GM18499 (cell line): ENCODE measurements at regions not wholly inside any gene's neighbourhood (a gene's known extent, or its start where the extent isn't known, plus 50 kb on each side); places are given as distances from the start of the nearest gene placed in this dataset.

Experiments used
- ATAC-seq: cut with Tn5 transposase; IDR thresholded peaks from one replicate; pipeline ENCODE4 v1.9.1; 2021; ENCODE audit warnings: moderate number of reproducible peaks; ENCODE audit not compliant: insufficient read depth, unreplicated experiment

GRCh38 chr4:60506061-60506460 lies 694.1 kb upstream of the ADGRL3 start:
- no peak for ATAC-seq

- ATAC-seq: no peak
Observed at GRCh38 chr4:60522265-60522664, 677.9 kb upstream of the ADGRL3 start.

DNA sequence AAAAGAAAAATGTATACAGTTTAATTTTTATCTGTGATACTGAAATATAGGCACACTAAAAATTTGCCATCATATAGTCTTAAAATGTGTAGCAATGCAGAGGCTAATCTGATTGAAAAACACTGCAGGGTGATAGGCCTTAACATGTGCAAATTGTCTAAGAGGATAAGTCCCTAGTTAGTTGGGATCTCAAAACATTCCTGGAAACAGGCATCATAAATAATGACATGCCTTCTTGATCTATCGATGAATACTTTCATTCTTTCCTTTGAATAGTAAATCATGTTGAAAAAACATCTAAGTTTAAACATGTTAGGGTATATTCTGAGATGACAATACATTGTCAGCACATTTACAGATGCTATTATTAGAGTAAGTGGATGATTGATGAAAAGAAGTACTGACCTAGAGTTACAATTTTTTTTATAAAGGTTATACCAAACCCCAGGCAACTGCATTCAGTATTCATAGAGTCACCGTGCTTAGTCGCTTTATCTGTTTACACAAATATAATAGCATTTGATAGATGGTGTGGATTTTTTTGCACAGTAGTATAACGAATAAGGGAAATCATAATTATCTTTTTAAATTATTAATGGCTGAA lies 668.2 kb upstream of the ADGRL3 start:
- no peak for ATAC-seq

- ATAC-seq: no peak
Observed at GRCh38 chr4:60544981-60545380, 655.1 kb upstream of the ADGRL3 start.

- no peak for ATAC-seq
Observed at GRCh38 chr4:60562334-60562733, 637.8 kb upstream of the ADGRL3 start.

DNA sequence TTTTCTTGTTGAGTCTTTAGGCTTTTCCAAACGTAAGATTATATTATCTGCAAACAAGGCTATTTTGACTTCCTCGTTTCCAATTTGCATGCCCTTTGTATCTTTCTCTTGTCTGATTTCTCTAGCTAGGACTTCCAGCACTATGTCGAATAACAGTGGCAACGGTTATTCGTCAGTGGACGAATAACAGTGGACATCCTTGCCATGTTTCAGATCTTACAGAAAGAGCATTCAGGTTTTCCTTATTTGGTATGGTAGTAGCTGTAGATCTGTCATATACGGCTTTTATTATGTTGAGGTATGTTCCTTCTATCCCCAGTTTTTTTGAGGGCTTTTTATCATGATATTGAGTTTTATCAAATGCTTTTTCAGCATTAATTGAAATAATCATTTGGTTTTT lies 634.6 kb upstream of the ADGRL3 start:
- no peak for ATAC-seq

- no peak for ATAC-seq
Observed at GRCh38 chr4:60575336-60575735, 624.8 kb upstream of the ADGRL3 start.

DNA sequence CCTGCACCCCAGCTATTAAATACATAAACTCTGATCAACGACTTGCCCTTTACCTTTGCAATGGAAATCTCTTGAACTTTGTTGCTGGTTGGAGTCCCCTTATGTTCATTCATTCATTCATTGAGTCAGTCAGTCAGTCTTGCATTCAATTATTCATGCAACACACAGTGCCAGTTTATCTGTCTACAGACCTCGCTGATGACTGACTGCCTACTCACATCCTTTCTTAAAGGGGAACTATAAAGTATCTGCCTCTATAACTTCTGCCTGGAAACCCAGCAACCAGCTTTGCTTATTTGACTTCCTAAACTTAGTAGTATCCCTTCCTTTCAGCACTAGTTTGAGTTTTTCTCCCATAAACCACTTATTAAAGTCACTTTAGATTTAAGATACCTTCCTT lies 620.8 kb upstream of the ADGRL3 start:
- no peak for ATAC-seq

- ATAC-seq: no peak
Observed at GRCh38 chr4:60581919-60582536, 618.1 kb upstream of the ADGRL3 start.

DNA sequence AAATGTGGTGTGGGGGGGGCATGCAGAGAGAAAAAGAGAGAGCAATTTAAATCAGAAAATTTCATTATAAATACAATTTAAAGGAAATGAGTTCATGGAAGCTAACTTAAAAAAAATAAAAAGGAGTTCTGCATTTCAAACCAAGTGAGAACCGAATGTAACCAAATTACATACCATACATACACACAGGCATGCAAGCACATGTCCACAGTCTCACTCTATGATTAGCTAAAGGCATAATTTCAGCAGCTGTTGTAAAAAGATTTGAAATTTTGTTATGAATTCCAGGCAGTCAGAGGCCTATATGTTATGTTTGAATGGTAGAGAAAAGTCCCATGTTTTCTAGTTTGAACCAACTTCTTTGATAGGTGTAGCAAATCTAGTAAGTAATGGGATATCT lies 611.6 kb upstream of the ADGRL3 start:
- no peak for ATAC-seq

DNA sequence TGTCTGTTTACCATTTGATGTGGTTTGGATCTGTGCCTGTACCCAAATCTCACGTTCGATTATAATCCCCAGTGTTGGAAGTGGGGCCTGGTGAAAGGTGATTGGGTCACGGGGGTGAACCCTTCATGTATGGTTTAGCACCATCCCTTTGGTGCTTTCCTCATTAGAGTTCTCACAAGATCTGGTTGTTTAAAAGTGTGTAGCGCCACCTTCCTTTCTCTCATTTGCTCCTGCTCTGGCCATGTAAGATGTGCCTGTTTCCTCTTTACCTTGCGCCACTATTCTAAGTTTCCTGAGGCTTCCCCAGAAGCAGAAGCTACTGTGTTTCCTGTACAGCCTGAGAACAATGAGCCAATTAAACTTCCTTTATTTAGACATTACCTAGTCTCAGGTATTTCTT lies 610.7 kb upstream of the ADGRL3 start:
- no peak for ATAC-seq

DNA sequence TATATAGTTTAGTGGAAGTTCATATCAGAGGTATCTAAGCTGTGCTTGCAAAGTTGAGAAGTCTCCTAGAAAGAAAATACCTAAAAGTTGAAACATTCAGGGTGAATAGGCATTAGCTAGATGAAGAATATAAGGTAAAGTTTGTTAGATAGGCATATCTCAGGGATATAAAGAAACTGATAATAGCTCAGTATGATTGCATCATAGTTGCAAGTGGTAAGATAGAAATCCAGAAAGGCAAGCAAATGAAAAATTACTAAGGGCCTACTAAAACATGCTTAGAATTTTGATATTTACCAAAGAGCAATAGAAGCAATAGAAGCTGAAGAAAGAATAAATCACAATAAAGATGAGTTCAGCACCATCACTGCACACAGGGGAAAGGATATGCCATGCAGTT lies 610.0 kb upstream of the ADGRL3 start:
- no peak for ATAC-seq

DNA sequence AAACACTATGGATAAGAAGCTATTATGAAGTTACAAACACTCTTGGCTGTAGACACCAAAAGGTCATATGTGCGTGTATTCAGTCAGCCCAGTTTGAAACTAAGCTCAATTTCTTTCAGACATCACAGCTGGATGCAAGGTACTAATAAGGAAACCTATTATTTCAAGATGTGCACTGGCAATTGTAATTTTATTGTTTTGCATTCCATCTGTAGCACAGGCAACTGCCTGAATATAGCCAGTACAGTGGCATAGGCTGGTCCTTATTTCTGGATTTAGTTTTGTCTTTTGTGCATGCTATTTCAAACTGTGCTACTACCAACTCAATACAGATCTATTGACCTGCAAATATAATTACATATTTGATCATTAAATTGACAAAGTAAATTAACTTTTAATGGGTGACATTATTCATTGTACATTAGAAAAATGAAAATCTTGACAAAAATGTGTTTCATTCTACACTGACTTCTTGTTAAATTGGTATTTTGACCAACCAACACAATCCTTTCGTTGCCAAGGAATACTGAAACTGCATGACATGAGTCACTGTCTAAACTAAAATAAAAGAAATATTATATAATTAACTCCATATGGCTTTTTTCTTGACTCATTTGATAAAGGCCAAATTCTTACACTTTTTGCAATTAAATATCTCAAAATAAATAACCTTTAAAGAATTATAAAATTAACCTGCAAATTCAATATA lies 594.3 kb upstream of the ADGRL3 start:
- ATAC-seq: no peak

DNA sequence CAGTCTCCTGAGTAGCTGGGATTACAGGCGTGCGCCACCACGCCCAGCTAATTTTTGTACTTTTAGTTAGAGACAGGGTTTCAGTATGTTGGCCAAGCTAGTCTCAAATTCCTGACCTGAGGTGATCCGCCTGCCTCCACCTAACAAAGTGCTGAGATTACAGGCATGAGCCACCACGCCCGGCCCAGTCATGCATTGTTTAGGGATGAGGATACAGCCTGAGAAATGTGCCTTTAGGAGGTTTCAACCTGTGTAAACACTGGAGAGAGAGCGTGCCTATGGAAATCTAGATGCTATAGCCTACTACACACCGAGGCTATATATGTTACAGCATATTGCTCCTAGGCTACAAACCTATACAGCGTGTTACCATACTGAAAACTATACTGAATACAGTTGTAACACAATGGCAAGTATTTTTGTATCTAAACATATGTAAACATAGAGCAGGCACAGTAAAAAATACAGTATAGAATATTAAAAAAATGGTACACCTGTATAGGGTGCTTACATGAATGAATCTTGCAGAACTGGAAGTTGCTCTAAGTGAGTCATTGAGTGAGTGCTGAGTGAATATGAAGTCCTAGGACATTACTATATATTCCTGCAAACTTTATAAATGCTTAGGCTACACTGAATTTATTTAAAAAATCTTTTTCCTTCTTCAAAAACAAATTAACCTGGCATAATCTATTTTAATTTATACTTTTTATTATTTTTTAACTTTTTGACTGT lies 588.2 kb upstream of the ADGRL3 start:
- no peak for ATAC-seq

GRCh38 chr4:60617731-60618130 lies 582.4 kb upstream of the ADGRL3 start:
- no peak for ATAC-seq

GRCh38 chr4:60619531-60620305 lies 580.4 kb upstream of the ADGRL3 start:
- ATAC-seq: no peak

GRCh38 chr4:60637976-60638375 lies 562.1 kb upstream of the ADGRL3 start:
- ATAC-seq: no peak

- no peak for ATAC-seq
Observed at GRCh38 chr4:60648774-60649173, 551.4 kb upstream of the ADGRL3 start.

DNA sequence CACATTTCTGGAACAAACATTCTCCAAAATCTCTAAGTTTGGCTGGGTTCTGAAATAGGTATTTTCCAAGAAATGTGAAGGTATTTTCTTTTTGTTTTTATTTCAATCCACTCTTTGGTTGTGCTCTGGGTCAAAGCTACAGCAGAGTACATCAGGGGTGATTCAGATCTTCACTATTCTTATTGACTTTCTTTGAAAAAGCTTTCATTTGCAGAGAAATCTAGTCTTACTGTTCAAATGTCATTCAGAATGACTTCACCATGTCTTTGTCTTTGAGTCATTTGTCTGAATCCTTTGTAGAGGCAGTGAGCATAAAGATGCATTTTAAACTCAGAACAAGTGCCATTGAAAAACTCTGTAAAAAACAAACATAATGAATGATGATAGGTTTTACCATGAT lies 547.2 kb upstream of the ADGRL3 start:
- no peak for ATAC-seq

- ATAC-seq: no peak
Observed at GRCh38 chr4:60655356-60655755, 544.8 kb upstream of the ADGRL3 start.
